GM23248 (cell line): ENCODE measurements at regions not wholly inside any gene's neighbourhood (a gene's known extent, or its start where the extent isn't known, plus 50 kb on each side); places are given as distances from the start of the nearest gene placed in this dataset.

Experiments
- DNase-seq: peaks from one replicate; pipeline ENCODE4 v3.0.0-alpha.2; 2015
- H2AFZ ChIP-seq: fragments of 200-600 bp; sonication (generic); 2 replicates; pipeline ENCODE4 v1.6.1; 2016; ENCODE audit warnings: antibody characterized with exemption
- H3F3A ChIP-seq: fragments of 200-600 bp; sonication (generic); 2 replicates; pipeline ENCODE4 v1.6.1; 2016; ENCODE audit warnings: mild to moderate bottlenecking, antibody characterized with exemption, mixed run types; ENCODE audit not compliant: insufficient read depth
- H3K27ac ChIP-seq: fragments of 200-600 bp; sonication (generic); 2 replicates; pipeline ENCODE4 v1.5.1; 2016; ENCODE audit warnings: mild to moderate bottlenecking
- H3K27me3 ChIP-seq: fragments of 200-600 bp; sonication (generic); replicated peaks from 2 replicates; pipeline ENCODE4 v1.6.1; 2016; ENCODE audit warnings: mild to moderate bottlenecking; ENCODE audit not compliant: insufficient read depth
- H3K36me3 ChIP-seq: fragments of 200-600 bp; sonication (generic); 2 replicates; pipeline ENCODE4 v1.6.1; 2016; ENCODE audit warnings: low read depth, mild to moderate bottlenecking
- H3K4me1 ChIP-seq: fragments of 200-600 bp; sonication (generic); 2 replicates; pipeline ENCODE4 v1.6.1; 2016; ENCODE audit warnings: mild to moderate bottlenecking; ENCODE audit not compliant: insufficient read depth
- H3K4me2 ChIP-seq: fragments of 200-600 bp; sonication (generic); one replicate; pipeline ENCODE4 v1.6.1; 2016; ENCODE audit warnings: mild to moderate bottlenecking; ENCODE audit not compliant: unreplicated experiment
- H3K4me3 ChIP-seq: fragments of 200-600 bp; sonication (generic); 2 replicates; pipeline ENCODE4 v1.5.1; 2016; ENCODE audit warnings: mild to moderate bottlenecking
- H3K79me2 ChIP-seq: fragments of 200-600 bp; sonication (generic); 2 replicates; pipeline ENCODE4 v1.6.1; 2016; ENCODE audit warnings: mild to moderate bottlenecking; ENCODE audit not compliant: insufficient read depth
- H3K9ac ChIP-seq: fragments of 200-600 bp; sonication (generic); 2 replicates; pipeline ENCODE4 v1.6.1; 2016; ENCODE audit warnings: mild to moderate bottlenecking
- H3K9me2 ChIP-seq: fragments of 200-600 bp; sonication (generic); 2 replicates; pipeline ENCODE4 v1.6.1; 2016; ENCODE audit warnings: mixed run types, mild to moderate bottlenecking, moderate library complexity; ENCODE audit not compliant: insufficient read depth
- H3K9me3 ChIP-seq: fragments of 200-600 bp; sonication (generic); one replicate; pipeline ENCODE4 v1.6.1; 2017; ENCODE audit warnings: low read depth
- H4K20me1 ChIP-seq: fragments of 200-600 bp; sonication (generic); 2 replicates; pipeline ENCODE4 v1.6.0; 2016; ENCODE audit not compliant: insufficient read depth
- EZH2 ChIP-seq: fragments of 200-600 bp; sonication (generic); IDR thresholded peaks from 2 replicates; pipeline ENCODE4 v1.6.1; 2018; ENCODE audit warnings: antibody characterized with exemption, mild to moderate bottlenecking; ENCODE audit not compliant: insufficient read depth, poor library complexity, severe bottlenecking
- EZH2phosphoT487 ChIP-seq: fragments of 200-600 bp; sonication (generic); IDR thresholded peaks from 2 replicates; pipeline ENCODE4 v1.6.1; 2018; ENCODE audit warnings: antibody characterized with exemption, moderate library complexity, mild to moderate bottlenecking, low read depth; ENCODE audit not compliant: insufficient read depth
- WGBS, 2 experiments: methylation state at CpG; one replicate each; pipeline ENCODE4 v1.1.6; 2015 to 2017; ENCODE audit warnings: low lambda C conversion rate in 2 of 2, low coverage in 1 of 2; ENCODE audit errors: missing lambda C conversion rate in 2 of 2; 5-methylcytosine and 5-hydroxymethylcytosine counted together
- in situ Hi-C: fragments of 300-500 bp; cut with MboI; formaldehyde crosslinking; loops from 2 replicates; pipeline ENCODE4 v1.15.0; 2020

- Histone ChIP-seq H3K4me2 (no peak overlapping the region), H3K4me1 (no peaks in the 10 kb centered on the region), H3K36me3 (no peaks in the 10 kb centered on the region), H3K79me2 (no peaks in the 10 kb centered on the region), H3F3A (no peaks in the 10 kb centered on the region), H3K9ac (no peak overlapping the region), H2AFZ (no peak overlapping the region), H3K27me3 (peaks cover 14% of the 10 kb centered on the region; the same call in 1 of the 2 replicates), H3K9me3 (no peaks in the 10 kb centered on the region), H4K20me1 (no peaks in the 10 kb centered on the region), H3K27ac (no peak overlapping the region), H3K9me2 (no peaks in the 10 kb centered on the region), H3K4me3 (no peak overlapping the region)
- in situ Hi-C loops: no loop called here
- no peak for DNase-seq
- no peak for TF ChIP-seq EZH2phosphoT487
- no peak for TF ChIP-seq EZH2
- WGBS, 2 experiments: 56 to 58% methylated on average over 15 of the region's 15 CpGs
Observed at GRCh38 chr19:28509079-28509895, 703.7 kb downstream of the UQCRFS1 start.

- Histone ChIP-seq H3F3A (no peaks in the 10 kb centered on the region), H3K79me2 (no peaks in the 10 kb centered on the region), H3K9me2 (no peaks in the 10 kb centered on the region), H2AFZ (no peak overlapping the region), H3K4me2 (no peak overlapping the region), H3K36me3 (no peaks in the 10 kb centered on the region), H3K9me3 (no peaks in the 10 kb centered on the region), H4K20me1 (no peaks in the 10 kb centered on the region), H3K4me3 (no peak overlapping the region), H3K4me1 (no peaks in the 10 kb centered on the region), H3K27me3 (peaks cover 14% of the 10 kb centered on the region; the same call in 1 of the 2 replicates), H3K27ac (no peak overlapping the region), H3K9ac (no peak overlapping the region)
- in situ Hi-C loops: no loop called here
- DNase-seq: no peak
- no peak for TF ChIP-seq EZH2phosphoT487
- no peak for TF ChIP-seq EZH2
- WGBS, 2 experiments: 49% methylated on average over 3 of the region's 3 CpGs
Observed at GRCh38 chr19:28508666-28509065, 704.3 kb downstream of the UQCRFS1 start.

GRCh38 chr19:28505933-28506332 is 707.0 kb downstream of the UQCRFS1 start:
- no peak overlapping the region for H3K4me3 ChIP-seq
- in situ Hi-C loops: no loop called here
- H3K9ac ChIP-seq: no peak overlapping the region
- H3K4me2 ChIP-seq: no peak overlapping the region
- no peaks in the 10 kb centered on the region for H3K4me1 ChIP-seq
- no peaks in the 10 kb centered on the region for H3K79me2 ChIP-seq
- no peaks in the 10 kb centered on the region for H3F3A ChIP-seq
- no peak overlapping the region for H2AFZ ChIP-seq
- no peak for DNase-seq
- no peaks in the 10 kb centered on the region for H3K9me3 ChIP-seq
- H3K36me3 ChIP-seq: no peaks in the 10 kb centered on the region
- no peaks in the 10 kb centered on the region for H4K20me1 ChIP-seq
- peaks cover 14% of the 10 kb centered on the region; the same call in 1 of the 2 replicates for H3K27me3 ChIP-seq
- no peaks in the 10 kb centered on the region for H3K9me2 ChIP-seq
- WGBS, 2 experiments: 16 to 25% methylated on average over 2 of the region's 2 CpGs
- no peak overlapping the region for H3K27ac ChIP-seq
- TF ChIP-seq EZH2 (no peak), EZH2phosphoT487 (no peak)

- Histone ChIP-seq H3K27ac (no peak overlapping the region), H3K36me3 (no peaks in the 10 kb centered on the region), H3K9ac (no peak overlapping the region), H3K9me2 (no peaks in the 10 kb centered on the region), H3F3A (no peaks in the 10 kb centered on the region), H4K20me1 (no peaks in the 10 kb centered on the region), H3K9me3 (no peaks in the 10 kb centered on the region), H3K27me3 (peaks cover 14% of the 10 kb centered on the region; the same call in 1 of the 2 replicates), H3K4me3 (no peak overlapping the region), H3K4me2 (no peak overlapping the region), H2AFZ (no peak overlapping the region), H3K4me1 (no peaks in the 10 kb centered on the region), H3K79me2 (no peaks in the 10 kb centered on the region)
- DNase-seq: no peak
- in situ Hi-C loops: no loop called here
- TF ChIP-seq EZH2 (no peak), EZH2phosphoT487 (no peak)
- WGBS, 2 experiments: 0 to 28% methylated on average over 2 to 3 of the region's 3 CpGs
Observed at GRCh38 chr19:28505134-28505533, 707.8 kb downstream of the UQCRFS1 start.
